K562 (cell line): ENCODE measurements at regions not wholly inside any gene's neighbourhood (a gene's known extent, or its start where the extent isn't known, plus 50 kb on each side); places are given as distances from the start of the nearest gene placed in this dataset.

Source experiments
- ATAC-seq: fragments of 200-7000 bp; cut with Tn5 transposase; 3 replicates; pipeline ENCODE4 v1.9.1; 2020; ENCODE audit warnings: moderate library complexity
- BruUV-seq: library from RNA; stranded (reverse); fragments of 400-500 nt; replicated peaks from 2 replicates; lab custom pipeline; 2021; lab: Mats Ljungman, UMichigan
- CTCF ChIA-PET: fragments of 300-600 bp; formaldehyde crosslinking; extraction: SDS; loops from one replicate; lab custom pipeline; 2021; ENCODE audit warnings: low intra/inter-chr PET ratio; lab: Yijun Ruan, JAX
- POLR2A ChIA-PET: fragments of 300-600, 350-650 bp; sonication (Branson Sonifier 250); formaldehyde crosslinking; extraction: SDS; loops from one replicate; lab custom pipeline; 2021; ENCODE audit warnings: antibody characterized with exemption, inconsistent platforms; lab: Yijun Ruan, JAX
- DNase-seq, 4 experiments: peaks; one replicate each; pipeline versions ENCODE4 v3.0.0 to v3.0.0-alpha.2; 2011 to 2018; ENCODE audit warnings: low spot score in 3 of 4, mixed read lengths in 3 of 4; ENCODE audit errors: extremely low read depth in 1 of 4
- FAIRE-seq: peaks from 2 replicates; lab custom pipeline; 2011; peaks lifted over from hg19 to GRCh38; lab: Jason Lieb, UNC
- H2AFZ ChIP-seq: 2 replicates; pipeline ENCODE4 v1.6.0; 2011; ENCODE audit warnings: low read depth, low read length, control low read depth, inconsistent platforms
- H3K27ac ChIP-seq: fragments of 200-600 bp; 3 replicates; pipeline ENCODE4 v1.8.0; 2011; ENCODE audit warnings: low read depth, mild to moderate bottlenecking, control low read depth, inconsistent platforms, low read length, moderate library complexity, mixed read lengths; ENCODE audit errors: extremely low read depth
- H3K27me3 ChIP-seq, 2 experiments: fragments of 300-600 bp in 1 of 2; 2 replicates in 1 of 2; 3 replicates in 1 of 2; pipeline versions ENCODE4 v1.6.0 to v1.8.0; 2011; ENCODE audit warnings: inconsistent platforms in 2 of 2, low read length in 2 of 2, mild to moderate bottlenecking in 1 of 2, mixed read lengths in 1 of 2, moderate library complexity in 1 of 2; ENCODE audit not compliant: control insufficient read depth in 2 of 2, insufficient read depth in 2 of 2
- H3K36me3 ChIP-seq: fragments of 300-600 bp; 3 replicates; pipeline ENCODE4 v1.8.0; 2011; ENCODE audit warnings: mild to moderate bottlenecking, low read length, inconsistent platforms; ENCODE audit not compliant: control insufficient read depth, insufficient read depth
- H3K4me1 ChIP-seq, 2 experiments: fragments of 200-600 bp in 1 of 2; replicated peaks in 1 of 2; 2 replicates in 1 of 2; 3 replicates in 1 of 2; pipeline versions ENCODE4 v1.5.1 to v1.8.0; 2011; ENCODE audit warnings: inconsistent platforms in 2 of 2, low read length in 2 of 2, mild to moderate bottlenecking in 1 of 2, mixed read lengths in 1 of 2, moderate library complexity in 1 of 2; ENCODE audit not compliant: control insufficient read depth in 2 of 2, insufficient read depth in 2 of 2
- H3K4me2 ChIP-seq: 2 replicates; pipeline ENCODE4 v1.6.1; 2011; ENCODE audit warnings: low read length, control low read depth, inconsistent platforms, mixed read lengths; ENCODE audit not compliant: insufficient read depth
- H3K4me3 ChIP-seq: fragments of 200-600 bp; sonication (generic), shearing (Covaris generic); 2 replicates; pipeline ENCODE4 v1.5.1; 2016; ENCODE audit warnings: control low read depth, inconsistent platforms
- H3K79me2 ChIP-seq: fragments of 200-600 bp; 3 replicates; pipeline ENCODE4 v1.8.0; 2011; ENCODE audit warnings: low read length, inconsistent platforms; ENCODE audit not compliant: control insufficient read depth, insufficient read depth
- H3K9ac ChIP-seq, 2 experiments: 2 replicates each; pipeline versions ENCODE4 v1.6.0 to v1.6.1; 2011; ENCODE audit warnings: low read depth in 2 of 2, low read length in 2 of 2, control low read depth in 1 of 2, inconsistent platforms in 1 of 2, mild to moderate bottlenecking in 1 of 2, mixed read lengths in 1 of 2; ENCODE audit not compliant: insufficient read depth in 1 of 2
- H3K9me1 ChIP-seq: one replicate; pipeline ENCODE4 v1.6.0; 2011; ENCODE audit warnings: inconsistent platforms, mild to moderate bottlenecking, low read length, moderate library complexity; ENCODE audit not compliant: control insufficient read depth, insufficient read depth
- H3K9me3 ChIP-seq: replicated peaks from 2 replicates; pipeline ENCODE4 v1.5.1; 2011; ENCODE audit warnings: low read depth, low read length, inconsistent platforms; ENCODE audit not compliant: control insufficient read depth, insufficient read depth
- H4K20me1 ChIP-seq: replicated peaks from 2 replicates; pipeline ENCODE4 v1.6.1; 2011; ENCODE audit warnings: low read length, inconsistent platforms, mixed read lengths; ENCODE audit not compliant: control insufficient read depth, insufficient read depth
- ARID2 ChIP-seq: fragments of 450-650 bp; IDR thresholded peaks from 2 replicates; pipeline ENCODE4 v1.6.1; 2017; ENCODE audit warnings: antibody characterized with exemption, mild to moderate bottlenecking
- BRCA1 ChIP-seq, 2 experiments: fragments of 450-650 bp in 1 of 2; sonication (generic) in 1 of 2; formaldehyde crosslinking in 1 of 2; IDR thresholded peaks; 2 replicates each; pipeline versions ENCODE4 v1.5.0 to v1.6.1; 2017 to 2020; ENCODE audit warnings: mild to moderate bottlenecking in 1 of 2, missing genetic modification reagents in 1 of 2
- CBX2 ChIP-seq: fragments of 200-600 bp; sonication (generic); IDR thresholded peaks from one replicate; pipeline ENCODE4 v1.6.1; 2012; ENCODE audit warnings: mild to moderate bottlenecking, low read length, inconsistent platforms; ENCODE audit not compliant: insufficient read depth, poor library complexity, severe bottlenecking
- CEBPG ChIP-seq, 3 experiments: fragments of 200-800 bp in 1 of 3; sonication (Bioruptor generic) in 1 of 3; sonication (generic) in 1 of 3; formaldehyde crosslinking in 1 of 3; IDR thresholded peaks in 2 of 3; conservative IDR thresholded peaks in 1 of 3; 2 replicates each; pipeline versions ENCODE4 v1.6.1 to v1.8.0; 2016 to 2022; ENCODE audit warnings: missing compliant biosample characterization in 2 of 3, missing genetic modification characterization in 2 of 3, mild to moderate bottlenecking in 1 of 3, missing genetic modification reagents in 1 of 3
- CHD4 ChIP-seq: fragments of 200-600 bp; sonication (generic); IDR thresholded peaks from 3 replicates; pipeline ENCODE4 v1.6.1; 2012; ENCODE audit warnings: low read depth, mild to moderate bottlenecking, mixed read lengths, low read length, inconsistent platforms; ENCODE audit not compliant: insufficient read depth, insufficient replicate concordance, poor library complexity, severe bottlenecking
- COPS2 ChIP-seq: fragments of 450-650 bp; conservative IDR thresholded peaks from 2 replicates; pipeline ENCODE4 v1.6.1; 2016; ENCODE audit warnings: mild to moderate bottlenecking, moderate library complexity
- DEAF1 ChIP-seq: fragments of 450-650 bp; formaldehyde crosslinking; IDR thresholded peaks from 2 replicates; pipeline ENCODE4 v1.4.0; 2020; ENCODE audit warnings: mild to moderate bottlenecking, moderate library complexity
- E2F6 ChIP-seq, 2 experiments: IDR thresholded peaks; 2 replicates each; pipeline ENCODE4 v1.6.1; 2011; ENCODE audit warnings: borderline replicate concordance in 1 of 2, control low read depth in 1 of 2, low read depth in 1 of 2, low read length in 1 of 2, mild to moderate bottlenecking in 1 of 2, mixed read lengths in 1 of 2, moderate library complexity in 1 of 2; ENCODE audit not compliant: insufficient read depth in 1 of 2, insufficient read length in 1 of 2, poor library complexity in 1 of 2, severe bottlenecking in 1 of 2; ENCODE audit errors: extremely low read depth in 1 of 2
- FOXA1 ChIP-seq: fragments of 450-650 bp; IDR thresholded peaks from 2 replicates; pipeline ENCODE4 v1.6.1; 2016; ENCODE audit warnings: mild to moderate bottlenecking, borderline replicate concordance
- GATAD2B ChIP-seq: fragments of 450-650 bp; IDR thresholded peaks from 2 replicates; pipeline ENCODE4 v1.6.1; 2017; ENCODE audit warnings: mild to moderate bottlenecking, borderline replicate concordance
- HINFP ChIP-seq: fragments of 450-650 bp; conservative IDR thresholded peaks from 2 replicates; pipeline ENCODE4 v1.6.1; 2016; ENCODE audit warnings: missing genetic modification characterization, low read depth, mild to moderate bottlenecking, control low read depth, missing compliant biosample characterization
- HMGN3 ChIP-seq: IDR thresholded peaks from 2 replicates; pipeline ENCODE4 v1.6.1; 2011; ENCODE audit warnings: borderline replicate concordance, low read depth, mild to moderate bottlenecking, mixed read lengths, low read length; ENCODE audit not compliant: insufficient read length; ENCODE audit errors: extremely low read depth
- KAT2B ChIP-seq: IDR thresholded peaks from one replicate; pipeline ENCODE4 v1.6.1; 2012; ENCODE audit warnings: low read depth, mild to moderate bottlenecking, control low read depth, inconsistent platforms, low read length, moderate library complexity
- MECOM ChIP-seq: fragments of 250-450 bp; sonication (Bioruptor Pico); IDR thresholded peaks from 2 replicates; pipeline ENCODE4 v1.8.0; 2022; ENCODE audit warnings: inconsistent platforms
- MIER1 ChIP-seq: fragments of 450-650 bp; IDR thresholded peaks from 2 replicates; pipeline ENCODE4 v1.6.1; 2016; ENCODE audit warnings: antibody characterized with exemption, mild to moderate bottlenecking, low read depth
- NFE2L1 ChIP-seq: fragments of 450-650 bp; IDR thresholded peaks from 2 replicates; pipeline ENCODE4 v1.6.1; 2016; ENCODE audit warnings: missing genetic modification characterization, low read depth, mild to moderate bottlenecking, missing compliant biosample characterization, moderate library complexity, borderline replicate concordance
- TCF7 ChIP-seq: sonication (generic); IDR thresholded peaks from 2 replicates; pipeline ENCODE4 v1.6.1; 2016; ENCODE audit warnings: antibody characterized with exemption, borderline replicate concordance
- ZBTB17 ChIP-seq: fragments of 450-650 bp; formaldehyde crosslinking; IDR thresholded peaks from 2 replicates; pipeline ENCODE4 v1.4.0; 2020; ENCODE audit warnings: mild to moderate bottlenecking
- WGBS: fragments of 100-300 bp; shearing (Covaris generic); methylation state at CpG from one replicate; pipeline ENCODE4 v1.1.6; 2016; ENCODE audit warnings: low coverage, mixed read lengths; ENCODE audit not compliant: insufficient coverage; ENCODE audit errors: missing lambda C conversion rate; 5-methylcytosine and 5-hydroxymethylcytosine counted together
- in situ Hi-C: fragments of 300-500 bp; cut with MboI; formaldehyde crosslinking; loops from 4 replicates; pipeline ENCODE4 v1.15.0; 2018; ENCODE audit warnings: inconsistent platforms, mixed read lengths
- intact Hi-C: fragments of 100-400 bp; cut with micrococcal nuclease; formaldehyde crosslinking; loops from 2 replicates; pipeline ENCODE4 v1.14.2; 2022

GRCh38 chr6:112743323-112743722 is 396.2 kb downstream of the RFPL4B start:
- in situ Hi-C loops: no loop called here
- no peaks in the 10 kb centered on the region for H3K27me3 ChIP-seq

More at GRCh38 chr6:112743323-112743722, 396.2 kb downstream of the RFPL4B start:
- no peaks in the 10 kb centered on the region for H3K9me1 ChIP-seq
- TF ChIP-seq MIER1: no peak
- no peak for TF ChIP-seq E2F6 (IDR thresholded peaks at IDR 0.05; ENCODE audit: borderline replicate concordance in 1 of 2, extremely low read depth in 1 of 2, insufficient read depth in 1 of 2, insufficient read length in 1 of 2, low read depth in 1 of 2, low read length in 1 of 2, poor library complexity in 1 of 2, severe bottlenecking in 1 of 2)
- TF ChIP-seq TCF7: no peak
- TF ChIP-seq HINFP (tag): no peak
- TF ChIP-seq MECOM (CRISPR knock-in tag): no peak
- TF ChIP-seq BRCA1 (IDR thresholded peaks at IDR 0.05): no peak
- no peak for TF ChIP-seq BRCA1 (CRISPR knock-in tag; IDR thresholded peaks at IDR 0.05)
- no peak for TF ChIP-seq ZBTB17 (CRISPR knock-in tag)
- no peak for TF ChIP-seq DEAF1
- TF ChIP-seq GATAD2B: no peak
- no peak for TF ChIP-seq HMGN3
- no peak for TF ChIP-seq CBX2
- TF ChIP-seq CHD4: no peak
- TF ChIP-seq ARID2: no peak
- TF ChIP-seq COPS2: no peak
- TF ChIP-seq FOXA1: no peak
- no peak for TF ChIP-seq CEBPG (CRISPR knock-in tag; IDR thresholded peaks at IDR 0.05)
- TF ChIP-seq CEBPG (tag; conservative IDR thresholded peaks at IDR 0.05 in 1 of 2, IDR thresholded peaks at IDR 0.05 in 1 of 2): no peak
- no peak for TF ChIP-seq KAT2B
- no peak for TF ChIP-seq NFE2L1 (tag)
- WGBS: 5% methylated on average over 1 of the region's 1 CpG
- H3K79me2 ChIP-seq: no peaks in the 10 kb centered on the region
- no peaks in the 10 kb centered on the region for H3K9me3 ChIP-seq
- H3K9ac ChIP-seq: no peak overlapping the region
- H3K27ac ChIP-seq: no peak overlapping the region
- H3K4me3 ChIP-seq: no peak overlapping the region
- ChIA-PET POLR2A (no interaction called here), CTCF (no interaction called here)
- no peak for ATAC-seq
- H2AFZ ChIP-seq: no peak overlapping the region
- no peak for DNase-seq
- no peaks in the 10 kb centered on the region for H4K20me1 ChIP-seq
- FAIRE-seq: no peak
- H3K4me2 ChIP-seq: no peak overlapping the region
- intact Hi-C loops: no loop called here
- no TSS peak for BruUV-seq
- no peaks in the 10 kb centered on the region for H3K4me1 ChIP-seq
- no peaks in the 10 kb centered on the region for H3K36me3 ChIP-seq
